ENCODE measurements at regions not wholly inside any gene's neighbourhood (a gene's known extent, or its start where the extent isn't known, plus 50 kb on each side); places are given as distances from the start of the nearest gene placed in this dataset.
A peak's percentile ranks its signal among the peaks of the same experiment; 100 is the strongest.

DNA sequence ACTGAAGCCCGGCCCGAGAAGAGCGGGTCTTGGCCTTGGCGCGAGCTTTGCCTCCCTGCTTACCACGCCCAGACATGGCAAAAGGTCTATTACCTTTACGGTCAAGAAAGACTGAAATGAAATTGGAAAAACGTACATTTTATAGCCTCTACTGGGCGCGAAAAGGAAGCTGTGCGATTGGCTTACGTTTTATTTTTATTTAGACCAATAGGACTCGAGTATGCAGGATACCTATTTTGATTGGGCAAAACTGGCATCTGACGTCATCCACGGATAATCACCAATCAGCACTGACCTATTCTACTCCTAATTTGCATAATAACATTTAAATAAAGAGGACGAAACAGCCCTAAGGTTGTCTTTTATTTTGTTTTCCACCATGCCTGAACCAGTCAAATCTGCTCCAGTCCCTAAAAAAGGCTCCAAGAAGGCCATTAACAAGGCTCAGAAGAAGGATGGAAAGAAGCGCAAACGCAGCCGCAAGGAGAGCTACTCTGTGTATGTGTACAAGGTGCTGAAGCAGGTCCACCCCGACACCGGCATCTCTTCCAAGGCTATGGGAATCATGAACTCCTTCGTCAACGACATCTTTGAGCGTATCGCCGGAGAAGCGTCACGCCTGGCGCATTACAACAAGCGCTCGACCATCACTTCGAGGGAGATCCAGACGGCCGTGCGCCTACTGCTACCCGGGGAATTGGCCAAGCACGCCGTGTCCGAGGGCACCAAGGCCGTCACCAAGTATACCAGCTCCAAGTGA lies 97.4 kb downstream of the OR2B2 start:
- TF ChIP-seq POLR2AphosphoS5 (IDR thresholded peaks at IDR 0.05; ENCODE audit: low read depth, low read length) (peak; percentile 55; the same call in 1 of the 2 replicates), TAF1 (IDR thresholded peaks at IDR 0.05; ENCODE audit: borderline replicate concordance, insufficient read depth, low read length) (no peak), FOXP2 (optimal IDR thresholded peaks at IDR 0.05; ENCODE audit: borderline replicate concordance, extremely low read depth, extremely low read length, insufficient read depth) (no peak), SIN3A (IDR thresholded peaks at IDR 0.05; ENCODE audit: borderline replicate concordance, insufficient read depth, low read length) (no peak)
